KMS-11 (cell line): ENCODE measurements at regions not wholly inside any gene's neighbourhood (a gene's known extent, or its start where the extent isn't known, plus 50 kb on each side); places are given as distances from the start of the nearest gene placed in this dataset.

Experiments
- H2AFZ ChIP-seq: fragments of 200-600 bp; sonication (generic); 2 replicates; pipeline ENCODE4 v1.6.1; 2016; ENCODE audit warnings: antibody characterized with exemption, mixed run types, low read depth
- H3K27ac ChIP-seq: fragments of 200-600 bp; sonication (generic); 2 replicates; pipeline ENCODE4 v1.6.1; 2016; ENCODE audit warnings: mild to moderate bottlenecking, mixed run types
- H3K27me3 ChIP-seq: fragments of 200-600 bp; sonication (generic); 2 replicates; pipeline ENCODE4 v1.6.1; 2017; ENCODE audit warnings: mild to moderate bottlenecking, low read depth, mixed run types, moderate library complexity; ENCODE audit not compliant: insufficient read depth
- H3K36me3 ChIP-seq: fragments of 200-600 bp; sonication (generic); 2 replicates; pipeline ENCODE4 v1.6.1; 2017; ENCODE audit warnings: mild to moderate bottlenecking, mixed run types; ENCODE audit not compliant: insufficient read depth
- H3K4me1 ChIP-seq: fragments of 200-600 bp; sonication (generic); 2 replicates; pipeline ENCODE4 v1.6.1; 2016; ENCODE audit warnings: mild to moderate bottlenecking, low read depth, mixed run types; ENCODE audit not compliant: poor library complexity, severe bottlenecking
- H3K4me2 ChIP-seq: fragments of 200-600 bp; sonication (generic); 2 replicates; pipeline ENCODE4 v1.7.0; 2016; ENCODE audit warnings: mild to moderate bottlenecking, mixed run types
- H3K4me3 ChIP-seq: fragments of 200-600 bp; sonication (generic); IDR thresholded peaks from 2 replicates; pipeline ENCODE4 v1.6.1; 2017; ENCODE audit warnings: low read depth, low read length, mixed read lengths; ENCODE audit not compliant: insufficient read depth
- H3K79me2 ChIP-seq: fragments of 200-600 bp; sonication (generic); 2 replicates; pipeline ENCODE4 v1.6.1; 2016; ENCODE audit warnings: low read depth, mixed run types; ENCODE audit not compliant: insufficient read depth
- H3K9ac ChIP-seq: fragments of 200-600 bp; sonication (generic); 2 replicates; pipeline ENCODE4 v1.6.1; 2016; ENCODE audit warnings: mild to moderate bottlenecking, mixed run types
- H4K20me1 ChIP-seq: fragments of 200-600 bp; sonication (generic); 2 replicates; pipeline ENCODE4 v1.6.1; 2016; ENCODE audit warnings: mild to moderate bottlenecking, mixed run types; ENCODE audit not compliant: insufficient read depth
- TF ChIP-seq, protein P1 (sequence below): fragments of 200-600 bp; sonication (generic); conservative IDR thresholded peaks from 2 replicates; pipeline ENCODE4 v1.6.1; 2017; ENCODE audit warnings: low read depth, mild to moderate bottlenecking, antibody characterized with exemption, low read length, moderate library complexity, mixed read lengths

DNA sequence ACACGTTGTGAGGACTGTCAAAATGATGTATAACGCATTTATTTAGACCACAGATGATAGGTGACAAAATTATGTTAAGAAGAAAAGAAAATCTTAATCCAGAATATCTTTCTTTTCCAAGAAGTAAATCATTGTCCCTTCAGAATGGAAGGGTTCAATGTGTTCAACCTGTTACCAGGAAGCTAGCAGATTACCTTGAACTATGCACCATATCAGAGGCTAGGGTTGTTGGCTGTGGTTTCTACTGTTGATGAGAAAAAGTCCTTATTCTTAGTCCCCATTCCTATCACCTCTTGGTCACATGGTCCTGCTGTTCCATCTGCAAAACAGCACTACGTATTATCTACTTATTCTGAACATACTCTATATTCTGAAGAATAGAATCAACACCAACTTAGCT lies 339.5 kb upstream of the CADM1 start:
- Histone ChIP-seq H3K79me2 (no peaks in the 10 kb centered on the region), H3K4me1 (peaks cover 21% of the 10 kb centered on the region), H3K27ac (no peak overlapping the region), H3K27me3 (no peaks in the 10 kb centered on the region), H4K20me1 (no peaks in the 10 kb centered on the region), H3K4me3 (no peak overlapping the region), H2AFZ (no peak overlapping the region), H3K9ac (no peak overlapping the region), H3K4me2 (no peak overlapping the region), H3K36me3 (no peaks in the 10 kb centered on the region)
- TF ChIP-seq, protein P1, sequence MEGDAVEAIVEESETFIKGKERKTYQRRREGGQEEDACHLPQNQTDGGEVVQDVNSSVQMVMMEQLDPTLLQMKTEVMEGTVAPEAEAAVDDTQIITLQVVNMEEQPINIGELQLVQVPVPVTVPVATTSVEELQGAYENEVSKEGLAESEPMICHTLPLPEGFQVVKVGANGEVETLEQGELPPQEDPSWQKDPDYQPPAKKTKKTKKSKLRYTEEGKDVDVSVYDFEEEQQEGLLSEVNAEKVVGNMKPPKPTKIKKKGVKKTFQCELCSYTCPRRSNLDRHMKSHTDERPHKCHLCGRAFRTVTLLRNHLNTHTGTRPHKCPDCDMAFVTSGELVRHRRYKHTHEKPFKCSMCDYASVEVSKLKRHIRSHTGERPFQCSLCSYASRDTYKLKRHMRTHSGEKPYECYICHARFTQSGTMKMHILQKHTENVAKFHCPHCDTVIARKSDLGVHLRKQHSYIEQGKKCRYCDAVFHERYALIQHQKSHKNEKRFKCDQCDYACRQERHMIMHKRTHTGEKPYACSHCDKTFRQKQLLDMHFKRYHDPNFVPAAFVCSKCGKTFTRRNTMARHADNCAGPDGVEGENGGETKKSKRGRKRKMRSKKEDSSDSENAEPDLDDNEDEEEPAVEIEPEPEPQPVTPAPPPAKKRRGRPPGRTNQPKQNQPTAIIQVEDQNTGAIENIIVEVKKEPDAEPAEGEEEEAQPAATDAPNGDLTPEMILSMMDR: no peak

- Histone ChIP-seq H2AFZ (no peak overlapping the region), H3K27ac (no peak overlapping the region), H3K4me1 (peaks cover 15% of the 10 kb centered on the region), H3K9ac (no peak overlapping the region), H3K4me3 (no peak overlapping the region), H3K79me2 (no peaks in the 10 kb centered on the region), H3K36me3 (no peaks in the 10 kb centered on the region), H3K27me3 (no peaks in the 10 kb centered on the region), H3K4me2 (no peak overlapping the region), H4K20me1 (no peaks in the 10 kb centered on the region)
- TF ChIP-seq, protein P1: no peak
Observed at GRCh38 chr11:115843111-115843510, 338.9 kb upstream of the CADM1 start.

- Histone ChIP-seq H4K20me1 (no peaks in the 10 kb centered on the region), H3K27ac (no peak overlapping the region), H3K4me3 (no peak overlapping the region), H3K79me2 (no peaks in the 10 kb centered on the region), H3K4me1 (no peaks in the 10 kb centered on the region), H2AFZ (no peak overlapping the region), H3K9ac (no peak overlapping the region), H3K36me3 (no peaks in the 10 kb centered on the region), H3K27me3 (no peaks in the 10 kb centered on the region), H3K4me2 (no peak overlapping the region)
- TF ChIP-seq, protein P1: no peak
Observed at GRCh38 chr11:115820026-115820425, 315.8 kb upstream of the CADM1 start.

GRCh38 chr11:115819014-115819413 lies 314.8 kb upstream of the CADM1 start:
- TF ChIP-seq, protein P1: no peak
- no peak overlapping the region for H3K4me3 ChIP-seq
- no peak overlapping the region for H3K9ac ChIP-seq
- H3K79me2 ChIP-seq: no peaks in the 10 kb centered on the region
- no peaks in the 10 kb centered on the region for H3K27me3 ChIP-seq
- no peaks in the 10 kb centered on the region for H3K36me3 ChIP-seq
- H3K4me1 ChIP-seq: no peaks in the 10 kb centered on the region
- no peak overlapping the region for H3K4me2 ChIP-seq
- no peak overlapping the region for H2AFZ ChIP-seq
- no peaks in the 10 kb centered on the region for H4K20me1 ChIP-seq
- no peak overlapping the region for H3K27ac ChIP-seq
